Small intestine (tissue), 7 donors: ENCODE measurements at regions not wholly inside any gene's neighbourhood (a gene's known extent, or its start where the extent isn't known, plus 50 kb on each side); places are given as distances from the start of the nearest gene placed in this dataset.
"Not testable (repeated sequence)": the region's sequence is repeated elsewhere in the genome, so short reads cannot be mapped to it uniquely, and the experiment has no call there.

ENCODE experiments used
- DNase-seq, 2 donors: peaks; one replicate each; pipeline versions ENCODE4 v3.0.0 to v3.0.0-alpha.2; 2013
- FAIRE-seq: peaks from 2 replicates; lab custom pipeline; 2012; peaks lifted over from hg19 to GRCh38; lab: Jason Lieb, UNC
- H3K27ac ChIP-seq, 3 donors: one replicate each; pipeline ENCODE4 v1.5.1; 2013; ENCODE audit warnings: low read length in 2 of 3, mild to moderate bottlenecking in 2 of 3, control low read depth in 1 of 3, inconsistent platforms in 1 of 3, low read depth in 1 of 3, moderate library complexity in 1 of 3
- H3K27me3 ChIP-seq, 3 donors: one replicate each; pipeline ENCODE4 v1.6.1; 2013; ENCODE audit warnings: low read length in 3 of 3, inconsistent platforms in 1 of 3; ENCODE audit not compliant: control insufficient read depth in 3 of 3, insufficient read depth in 3 of 3
- H3K36me3 ChIP-seq, 3 donors: one replicate each; pipeline ENCODE4 v1.6.1; 2013; ENCODE audit warnings: low read length in 3 of 3, inconsistent platforms in 1 of 3, low read depth in 1 of 3, mild to moderate bottlenecking in 1 of 3, moderate library complexity in 1 of 3; ENCODE audit not compliant: control insufficient read depth in 3 of 3, insufficient read depth in 2 of 3
- H3K4me1 ChIP-seq, 3 donors: one replicate each; pipeline ENCODE4 v1.6.1; 2013; ENCODE audit warnings: low read length in 2 of 3, inconsistent platforms in 1 of 3, low read depth in 1 of 3, mild to moderate bottlenecking in 1 of 3, moderate library complexity in 1 of 3; ENCODE audit not compliant: control insufficient read depth in 3 of 3, insufficient read depth in 2 of 3
- H3K4me3 ChIP-seq, 3 donors: one replicate each; pipeline ENCODE4 v1.5.1; 2013; ENCODE audit warnings: low read length in 3 of 3, control low read depth in 1 of 3, inconsistent platforms in 1 of 3, low read depth in 1 of 3, mild to moderate bottlenecking in 1 of 3, moderate library complexity in 1 of 3
- H3K9me3 ChIP-seq, 2 donors: one replicate each; pipeline ENCODE4 v1.6.1; 2013; ENCODE audit warnings: low read depth in 1 of 2, low read length in 1 of 2; ENCODE audit not compliant: control insufficient read depth in 2 of 2, insufficient read depth in 1 of 2
- WGBS, 3 donors: extraction: QIAGEN DNeasy Blood & Tissue Kit; methylation state at CpG; one replicate each; pipeline ENCODE4 v1.1.7; 2013; 5-methylcytosine and 5-hydroxymethylcytosine counted together
- donor health status: healthy with polysubstance abuse.
- donor health status: control.
- donor health status: control.
- donor health status: Bipolar disorder and iron deficiency.
- donor health status: healthy.

GRCh38 chrX:40788698-40789097 lies 53.4 kb upstream of the MED14 start:
- H3K27ac ChIP-seq, H3K9me3 ChIP-seq, H3K27me3 ChIP-seq, H3K4me1 ChIP-seq, FAIRE-seq, H3K4me3 ChIP-seq, H3K36me3 ChIP-seq, DNase-seq: not testable (repeated sequence)
- WGBS, 3 donors: 93 to 96% (median 94%) methylated on average over 6 of the region's 6 CpGs

GRCh38 chrX:40792433-40792832 lies 57.1 kb upstream of the MED14 start:
- no peaks in the 10 kb centered on the region for H3K27me3 ChIP-seq
- no peaks in the 10 kb centered on the region for H3K9me3 ChIP-seq
- DNase-seq (no peak), FAIRE-seq (no peak)
- no peak overlapping the region for H3K27ac ChIP-seq
- H3K4me3 ChIP-seq: no peak overlapping the region
- H3K36me3 ChIP-seq: no peaks in the 10 kb centered on the region
- peaks cover 0 to 5% (median 0%) of the 10 kb centered on the region in 3 donors for H3K4me1 ChIP-seq
- WGBS, 3 donors: 72 to 80% (median 79%) methylated on average over 1 of the region's 1 CpG

DNA sequence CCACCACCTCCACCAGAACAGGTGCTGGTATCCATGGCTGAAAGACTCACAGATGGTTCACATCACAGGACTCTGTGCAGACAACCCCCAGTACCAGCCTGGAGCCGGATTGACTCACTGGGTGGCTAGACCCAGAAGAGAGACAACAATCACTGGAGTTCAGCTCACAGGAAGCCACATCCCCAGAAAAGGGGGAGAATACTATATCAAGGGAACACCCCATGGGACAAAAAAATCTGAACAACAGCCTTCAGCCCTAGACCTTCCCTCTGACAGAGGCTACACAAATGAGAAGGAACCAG lies 59.4 kb upstream of the MED14 start:
- H3K36me3 ChIP-seq, DNase-seq, H3K9me3 ChIP-seq, FAIRE-seq, H3K4me1 ChIP-seq, H3K27ac ChIP-seq, H3K4me3 ChIP-seq, H3K27me3 ChIP-seq: not testable (repeated sequence)
- WGBS, 3 donors: 76 to 90% (median 86%) methylated on average over 1 of the region's 1 CpG

GRCh38 chrX:40799745-40800144 lies 64.4 kb upstream of the MED14 start:
- H3K4me1 ChIP-seq, H3K27ac ChIP-seq, DNase-seq, H3K36me3 ChIP-seq, H3K9me3 ChIP-seq, FAIRE-seq, H3K27me3 ChIP-seq, H3K4me3 ChIP-seq: not testable (repeated sequence)
- 72 to 85% (median 78%) methylated on average over 3 of the region's 3 CpGs for WGBS, 3 donors

DNA sequence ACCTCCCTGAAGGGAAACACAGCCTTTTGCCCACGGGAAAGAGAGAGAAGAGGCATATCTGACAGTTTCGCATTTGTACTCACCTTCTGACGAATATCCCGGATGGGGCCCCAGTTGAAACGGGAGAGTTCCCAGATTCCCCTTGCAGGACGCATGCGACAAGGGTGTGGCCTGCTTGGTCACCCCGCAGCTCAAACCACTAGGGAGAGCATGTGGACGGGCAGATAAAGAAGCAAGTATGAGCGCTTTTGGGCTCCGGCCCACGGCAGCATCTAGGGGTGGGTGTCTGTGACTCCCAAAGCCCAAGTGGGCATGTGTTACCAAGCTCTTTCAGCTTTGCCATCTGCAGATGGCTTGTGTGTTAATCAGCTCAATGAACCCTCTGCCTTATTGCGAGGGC lies 70.1 kb upstream of the MED14 start:
- Histone ChIP-seq H3K4me1 (no peaks in the 10 kb centered on the region), H3K36me3 (no peaks in the 10 kb centered on the region), H3K27ac (no peak overlapping the region), H3K9me3 (no peaks in the 10 kb centered on the region), H3K27me3 (no peaks in the 10 kb centered on the region), H3K4me3 (no peak overlapping the region)
- no peak for DNase-seq
- 82 to 93% (median 91%) methylated on average over 13 of the region's 13 CpGs for WGBS, 3 donors
- FAIRE-seq: no peak

- H3K4me3 ChIP-seq: no peak overlapping the region
- no peak for FAIRE-seq
- H3K27me3 ChIP-seq: no peaks in the 10 kb centered on the region
- H3K9me3 ChIP-seq: no peaks in the 10 kb centered on the region
- no peak overlapping the region for H3K27ac ChIP-seq
- H3K4me1 ChIP-seq: no peaks in the 10 kb centered on the region
- WGBS, 3 donors: 81 to 88% (median 86%) methylated on average over 8 of the region's 8 CpGs
- no peaks in the 10 kb centered on the region for H3K36me3 ChIP-seq
- no peak for DNase-seq
Measured at GRCh38 chrX:40806513-40807220, 71.3 kb upstream of the MED14 start.

GRCh38 chrX:40807384-40807783 lies 72.0 kb upstream of the MED14 start:
- Histone ChIP-seq H3K36me3 (no peaks in the 10 kb centered on the region), H3K27ac (no peak overlapping the region), H3K27me3 (no peaks in the 10 kb centered on the region), H3K4me1 (no peaks in the 10 kb centered on the region), H3K9me3 (no peaks in the 10 kb centered on the region), H3K4me3 (no peak overlapping the region)
- DNase-seq: no peak
- FAIRE-seq: no peak
- whole genome bisulfite sequencing, 3 donors: 60 to 70% (median 64%) methylated on average over 4 of the region's 4 CpGs

DNA sequence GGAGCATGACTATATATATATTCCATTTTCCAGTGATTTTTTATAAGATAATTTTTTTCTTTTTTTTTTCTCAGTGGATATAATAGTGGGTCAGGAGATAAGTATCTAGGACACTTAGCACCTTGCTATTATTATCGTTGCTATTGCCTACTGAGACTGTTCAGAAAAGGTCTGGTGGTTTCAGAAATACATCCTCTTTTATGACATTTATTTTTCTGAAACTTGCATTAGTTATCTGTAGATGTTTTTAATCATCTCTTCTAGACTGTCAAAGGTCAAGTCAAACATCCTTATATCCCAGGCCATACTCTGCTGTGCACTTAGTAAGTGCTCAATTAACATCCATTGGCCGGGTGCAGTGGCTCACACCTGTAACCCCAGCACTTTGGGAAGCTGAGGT lies 72.9 kb upstream of the MED14 start:
- FAIRE-seq: no peak
- 80 to 92% (median 82%) methylated on average over 2 of the region's 2 CpGs for WGBS, 3 donors

DNA sequence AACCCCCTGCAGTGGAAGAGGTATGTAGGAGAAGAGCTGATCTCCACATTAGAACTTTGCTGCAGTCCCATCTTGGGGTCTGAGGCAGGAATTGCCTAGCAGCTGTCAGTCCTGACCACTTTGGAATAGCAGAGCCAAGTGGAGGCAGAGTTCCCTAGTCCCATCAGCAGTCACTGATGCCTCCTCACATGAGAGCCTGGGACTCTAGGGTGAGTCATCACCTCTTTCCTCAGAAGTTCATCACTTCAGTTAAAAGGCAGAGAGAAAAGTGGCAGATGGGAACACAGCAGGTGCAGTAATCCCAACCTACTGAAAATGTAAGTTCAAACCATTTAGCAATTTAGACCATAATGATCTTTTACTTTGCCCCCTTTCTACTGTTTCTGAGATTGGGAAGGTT lies 73.9 kb upstream of the MED14 start:
- Histone ChIP-seq H3K4me1 (no peaks in the 10 kb centered on the region), H3K4me3 (no peak overlapping the region), H3K9me3 (no peaks in the 10 kb centered on the region), H3K27me3 (no peaks in the 10 kb centered on the region), H3K36me3 (no peaks in the 10 kb centered on the region), H3K27ac (no peak overlapping the region)
- DNase-seq (no peak), FAIRE-seq (no peak)

More for the DNA sequence above, 72.9 kb upstream of the MED14 start:
- no peaks in the 10 kb centered on the region for H3K27me3 ChIP-seq
- no peaks in the 10 kb centered on the region for H3K36me3 ChIP-seq
- H3K4me3 ChIP-seq: no peak overlapping the region
- no peak for DNase-seq
- no peaks in the 10 kb centered on the region for H3K9me3 ChIP-seq
- no peak overlapping the region for H3K27ac ChIP-seq
- no peaks in the 10 kb centered on the region for H3K4me1 ChIP-seq
